GM23248 (cell line): ENCODE measurements at regions not wholly inside any gene's neighbourhood (a gene's known extent, or its start where the extent isn't known, plus 50 kb on each side); places are given as distances from the start of the nearest gene placed in this dataset.
"Not testable (repeated sequence)": the region's sequence is repeated elsewhere in the genome, so short reads cannot be mapped to it uniquely, and the experiment has no call there.

ENCODE experiments used
- DNase-seq: peaks from one replicate; pipeline ENCODE4 v3.0.0-alpha.2; 2015
- H2AFZ ChIP-seq: fragments of 200-600 bp; sonication (generic); 2 replicates; pipeline ENCODE4 v1.6.1; 2016; ENCODE audit warnings: antibody characterized with exemption
- H3F3A ChIP-seq: fragments of 200-600 bp; sonication (generic); 2 replicates; pipeline ENCODE4 v1.6.1; 2016; ENCODE audit warnings: mild to moderate bottlenecking, antibody characterized with exemption, mixed run types; ENCODE audit not compliant: insufficient read depth
- H3K27ac ChIP-seq: fragments of 200-600 bp; sonication (generic); 2 replicates; pipeline ENCODE4 v1.5.1; 2016; ENCODE audit warnings: mild to moderate bottlenecking
- H3K27me3 ChIP-seq: fragments of 200-600 bp; sonication (generic); replicated peaks from 2 replicates; pipeline ENCODE4 v1.6.1; 2016; ENCODE audit warnings: mild to moderate bottlenecking; ENCODE audit not compliant: insufficient read depth
- H3K36me3 ChIP-seq: fragments of 200-600 bp; sonication (generic); 2 replicates; pipeline ENCODE4 v1.6.1; 2016; ENCODE audit warnings: low read depth, mild to moderate bottlenecking
- H3K4me1 ChIP-seq: fragments of 200-600 bp; sonication (generic); 2 replicates; pipeline ENCODE4 v1.6.1; 2016; ENCODE audit warnings: mild to moderate bottlenecking; ENCODE audit not compliant: insufficient read depth
- H3K4me2 ChIP-seq: fragments of 200-600 bp; sonication (generic); one replicate; pipeline ENCODE4 v1.6.1; 2016; ENCODE audit warnings: mild to moderate bottlenecking; ENCODE audit not compliant: unreplicated experiment
- H3K4me3 ChIP-seq: fragments of 200-600 bp; sonication (generic); 2 replicates; pipeline ENCODE4 v1.5.1; 2016; ENCODE audit warnings: mild to moderate bottlenecking
- H3K79me2 ChIP-seq: fragments of 200-600 bp; sonication (generic); 2 replicates; pipeline ENCODE4 v1.6.1; 2016; ENCODE audit warnings: mild to moderate bottlenecking; ENCODE audit not compliant: insufficient read depth
- H3K9ac ChIP-seq: fragments of 200-600 bp; sonication (generic); 2 replicates; pipeline ENCODE4 v1.6.1; 2016; ENCODE audit warnings: mild to moderate bottlenecking
- H3K9me2 ChIP-seq: fragments of 200-600 bp; sonication (generic); 2 replicates; pipeline ENCODE4 v1.6.1; 2016; ENCODE audit warnings: mixed run types, mild to moderate bottlenecking, moderate library complexity; ENCODE audit not compliant: insufficient read depth
- H3K9me3 ChIP-seq: fragments of 200-600 bp; sonication (generic); one replicate; pipeline ENCODE4 v1.6.1; 2017; ENCODE audit warnings: low read depth
- H4K20me1 ChIP-seq: fragments of 200-600 bp; sonication (generic); 2 replicates; pipeline ENCODE4 v1.6.0; 2016; ENCODE audit not compliant: insufficient read depth
- EZH2 ChIP-seq: fragments of 200-600 bp; sonication (generic); IDR thresholded peaks from 2 replicates; pipeline ENCODE4 v1.6.1; 2018; ENCODE audit warnings: antibody characterized with exemption, mild to moderate bottlenecking; ENCODE audit not compliant: insufficient read depth, poor library complexity, severe bottlenecking
- EZH2phosphoT487 ChIP-seq: fragments of 200-600 bp; sonication (generic); IDR thresholded peaks from 2 replicates; pipeline ENCODE4 v1.6.1; 2018; ENCODE audit warnings: antibody characterized with exemption, moderate library complexity, mild to moderate bottlenecking, low read depth; ENCODE audit not compliant: insufficient read depth
- WGBS, 2 experiments: methylation state at CpG; one replicate each; pipeline ENCODE4 v1.1.6; 2015 to 2017; ENCODE audit warnings: low lambda C conversion rate in 2 of 2, low coverage in 1 of 2; ENCODE audit errors: missing lambda C conversion rate in 2 of 2; 5-methylcytosine and 5-hydroxymethylcytosine counted together
- in situ Hi-C: fragments of 300-500 bp; cut with MboI; formaldehyde crosslinking; loops from 2 replicates; pipeline ENCODE4 v1.15.0; 2020

GRCh38 chr17:49898366-49899190 lies 50.7 kb upstream of the TAC4 start:
- Histone ChIP-seq H3K27ac (no peak overlapping the region), H3K9ac (no peak overlapping the region), H3F3A (no peaks in the 10 kb centered on the region), H3K4me3 (no peak overlapping the region), H3K27me3 (peaks cover 36% of the 10 kb centered on the region), H3K36me3 (no peaks in the 10 kb centered on the region), H3K4me2 (no peak overlapping the region), H3K9me3 (no peaks in the 10 kb centered on the region), H4K20me1 (no peaks in the 10 kb centered on the region), H3K4me1 (no peaks in the 10 kb centered on the region), H2AFZ (no peak overlapping the region), H3K79me2 (no peaks in the 10 kb centered on the region), H3K9me2 (no peaks in the 10 kb centered on the region)
- in situ Hi-C loops, result no loop called here
- DNase-seq, result no peak
- WGBS, 2 experiments, result 62 to 63% methylated on average over 9 of the region's 9 CpGs
- TF ChIP-seq EZH2phosphoT487 (no peak), EZH2 (no peak)

- Histone ChIP-seq H4K20me1 (no peaks in the 10 kb centered on the region), H3K9me2 (no peaks in the 10 kb centered on the region), H2AFZ (no peak overlapping the region), H3K4me1 (no peaks in the 10 kb centered on the region), H3K27ac (no peak overlapping the region), H3K4me3 (no peak overlapping the region), H3K9me3 (no peaks in the 10 kb centered on the region), H3K36me3 (no peaks in the 10 kb centered on the region), H3K4me2 (no peak overlapping the region), H3K9ac (no peak overlapping the region), H3F3A (no peaks in the 10 kb centered on the region), H3K79me2 (no peaks in the 10 kb centered on the region), H3K27me3 (peaks cover 36% of the 10 kb centered on the region)
- no peak for TF ChIP-seq EZH2
- TF ChIP-seq EZH2phosphoT487, result no peak
- 25 to 31% methylated on average over 2 of the region's 2 CpGs for WGBS, 2 experiments
- DNase-seq, result peak; percentile 41
- in situ Hi-C loops, result no loop called here
Observed at GRCh38 chr17:49899191-49899485, 51.3 kb upstream of the TAC4 start.

- no peak for DNase-seq
- Histone ChIP-seq H3K9me2 (no peaks in the 10 kb centered on the region), H3K36me3 (no peaks in the 10 kb centered on the region), H2AFZ (no peak overlapping the region), H3K4me1 (no peaks in the 10 kb centered on the region), H3K9me3 (no peaks in the 10 kb centered on the region), H3K27me3 (peaks cover 36% of the 10 kb centered on the region), H3F3A (no peaks in the 10 kb centered on the region), H3K79me2 (no peaks in the 10 kb centered on the region), H4K20me1 (no peaks in the 10 kb centered on the region), H3K4me3 (no peak overlapping the region), H3K27ac (no peak overlapping the region), H3K9ac (no peak overlapping the region), H3K4me2 (no peak overlapping the region)
- TF ChIP-seq EZH2 (no peak), EZH2phosphoT487 (no peak)
- in situ Hi-C loops, result no loop called here
- WGBS, 2 experiments, result 20 to 22% methylated on average over 1 of the region's 1 CpG
Observed at GRCh38 chr17:49899588-49899987, 51.7 kb upstream of the TAC4 start.

GRCh38 chr17:49900801-49901200 lies 52.9 kb upstream of the TAC4 start:
- H3K27ac ChIP-seq, in situ Hi-C loops, H3K9me2 ChIP-seq, DNase-seq, H2AFZ ChIP-seq, H3K4me1 ChIP-seq, H3K9me3 ChIP-seq, H3K4me2 ChIP-seq, H3K36me3 ChIP-seq, H3K9ac ChIP-seq, H4K20me1 ChIP-seq, H3K79me2 ChIP-seq, H3F3A ChIP-seq, H3K4me3 ChIP-seq: not testable (repeated sequence)
- peaks cover 40% of the 10 kb centered on the region for H3K27me3 ChIP-seq
- 76 to 78% methylated on average over 5 of the region's 5 CpGs for WGBS, 2 experiments
